OCI-LY1 (cell line): ENCODE measurements at regions not wholly inside any gene's neighbourhood (a gene's known extent, or its start where the extent isn't known, plus 50 kb on each side); places are given as distances from the start of the nearest gene placed in this dataset.
"Not testable (repeated sequence)": the region's sequence is repeated elsewhere in the genome, so short reads cannot be mapped to it uniquely, and the experiment has no call there.

Experiments
- H2AFZ ChIP-seq: fragments of 200-600 bp; sonication (generic), shearing (Covaris generic); 2 replicates; pipeline ENCODE4 v1.6.0; 2014; ENCODE audit warnings: antibody characterized with exemption, mild to moderate bottlenecking, low read length
- H3F3A ChIP-seq: fragments of 200-600 bp; sonication (generic), shearing (Covaris generic); 2 replicates; pipeline ENCODE4 v1.6.0; 2014; ENCODE audit warnings: mild to moderate bottlenecking, antibody characterized with exemption, low read length, moderate library complexity; ENCODE audit not compliant: insufficient read depth
- H3K27ac ChIP-seq: fragments of 200-600 bp; sonication (generic); 2 replicates; pipeline ENCODE4 v1.5.1; 2014; ENCODE audit warnings: low read length, mixed run types, mild to moderate bottlenecking, low read depth; ENCODE audit not compliant: poor library complexity, severe bottlenecking
- H3K27me3 ChIP-seq: fragments of 200-600 bp; sonication (generic); 2 replicates; pipeline ENCODE4 v1.6.0; 2014; ENCODE audit warnings: antibody characterized with exemption, mild to moderate bottlenecking, low read length, moderate library complexity; ENCODE audit not compliant: insufficient read depth
- H3K36me3 ChIP-seq: fragments of 200-600 bp; sonication (generic); 2 replicates; pipeline ENCODE4 v1.6.1; 2014; ENCODE audit warnings: mild to moderate bottlenecking, antibody characterized with exemption, low read length, moderate library complexity, mixed read lengths; ENCODE audit not compliant: insufficient read depth
- H3K4me1 ChIP-seq: fragments of 200-600 bp; sonication (generic); 2 replicates; pipeline ENCODE4 v1.5.1; 2014; ENCODE audit warnings: mild to moderate bottlenecking, low read length, moderate library complexity; ENCODE audit not compliant: insufficient read depth, severe bottlenecking
- H3K4me2 ChIP-seq: fragments of 200-600 bp; sonication (generic), shearing (Covaris generic); 2 replicates; pipeline ENCODE4 v1.6.1; 2014; ENCODE audit warnings: low read length
- H3K4me3 ChIP-seq: fragments of 200-600 bp; sonication (generic); 2 replicates; pipeline ENCODE4 v1.5.1; 2014; ENCODE audit warnings: low read length, low read depth, mild to moderate bottlenecking, mixed read lengths; ENCODE audit not compliant: poor library complexity, severe bottlenecking
- H3K79me2 ChIP-seq: fragments of 200-600 bp; shearing (Covaris generic); 2 replicates; pipeline ENCODE4 v1.6.1; 2016; ENCODE audit warnings: mixed run types, low read length, mixed read lengths; ENCODE audit not compliant: insufficient read depth
- H3K9ac ChIP-seq: fragments of 200-600 bp; sonication (generic), shearing (Covaris generic); 2 replicates; pipeline ENCODE4 v1.6.1; 2014; ENCODE audit warnings: mild to moderate bottlenecking, low read length, mixed read lengths
- H3K9me2 ChIP-seq: fragments of 200-600 bp; sonication (generic), shearing (Covaris generic); 2 replicates; pipeline ENCODE4 v1.6.1; 2014; ENCODE audit warnings: low read depth, mild to moderate bottlenecking, low read length, mixed read lengths
- H3K9me3 ChIP-seq: fragments of 200-600 bp; shearing (Covaris generic); 2 replicates; pipeline ENCODE4 v1.6.1; 2014; ENCODE audit warnings: low read length, mixed read lengths
- H4K20me1 ChIP-seq: fragments of 200-600 bp; sonication (generic), shearing (Covaris generic); 2 replicates; pipeline ENCODE4 v1.6.0; 2016; ENCODE audit warnings: mild to moderate bottlenecking, low read length; ENCODE audit not compliant: insufficient read depth
- EZH2 ChIP-seq: fragments of 200-600 bp; sonication (generic), shearing (Covaris generic); IDR thresholded peaks from 2 replicates; pipeline ENCODE4 v1.8.0; 2017; ENCODE audit warnings: borderline replicate concordance, mixed run types, mild to moderate bottlenecking, antibody characterized with exemption, low read length, moderate library complexity, mixed read lengths
- TF ChIP-seq, protein P1 (sequence below): fragments of 200-600 bp; sonication (generic), shearing (Covaris generic); IDR thresholded peaks from 2 replicates; pipeline ENCODE4 v1.5.1; 2017; ENCODE audit warnings: mild to moderate bottlenecking, antibody characterized with exemption, low read length, moderate library complexity, mixed read lengths

DNA sequence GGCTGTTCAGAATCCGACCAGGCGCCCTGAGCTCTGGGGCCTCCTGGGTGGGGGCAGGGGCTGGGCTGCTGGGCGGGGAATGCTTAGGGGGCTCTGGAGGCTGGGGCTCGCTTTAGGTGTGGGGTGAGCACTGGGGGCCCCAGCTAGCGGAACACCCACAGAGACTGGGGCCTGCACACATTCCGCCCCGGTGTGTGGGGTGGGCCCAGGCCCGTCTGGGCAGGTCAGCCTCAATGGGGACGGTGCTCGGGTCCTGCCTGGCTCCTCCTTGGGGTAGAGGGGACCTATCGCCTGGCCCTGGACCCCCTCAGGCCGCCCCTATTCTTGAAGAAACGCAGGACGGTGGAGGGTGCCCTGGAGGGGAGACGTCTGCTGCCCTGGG, 364.8 kb downstream of the TMEM121 start:
- H3K9me3 ChIP-seq = no peaks in the 10 kb centered on the region
- H3F3A ChIP-seq = no peaks in the 10 kb centered on the region
- H3K4me3 ChIP-seq = no peak overlapping the region
- no peaks in the 10 kb centered on the region for H3K36me3 ChIP-seq
- TF ChIP-seq, protein P1, sequence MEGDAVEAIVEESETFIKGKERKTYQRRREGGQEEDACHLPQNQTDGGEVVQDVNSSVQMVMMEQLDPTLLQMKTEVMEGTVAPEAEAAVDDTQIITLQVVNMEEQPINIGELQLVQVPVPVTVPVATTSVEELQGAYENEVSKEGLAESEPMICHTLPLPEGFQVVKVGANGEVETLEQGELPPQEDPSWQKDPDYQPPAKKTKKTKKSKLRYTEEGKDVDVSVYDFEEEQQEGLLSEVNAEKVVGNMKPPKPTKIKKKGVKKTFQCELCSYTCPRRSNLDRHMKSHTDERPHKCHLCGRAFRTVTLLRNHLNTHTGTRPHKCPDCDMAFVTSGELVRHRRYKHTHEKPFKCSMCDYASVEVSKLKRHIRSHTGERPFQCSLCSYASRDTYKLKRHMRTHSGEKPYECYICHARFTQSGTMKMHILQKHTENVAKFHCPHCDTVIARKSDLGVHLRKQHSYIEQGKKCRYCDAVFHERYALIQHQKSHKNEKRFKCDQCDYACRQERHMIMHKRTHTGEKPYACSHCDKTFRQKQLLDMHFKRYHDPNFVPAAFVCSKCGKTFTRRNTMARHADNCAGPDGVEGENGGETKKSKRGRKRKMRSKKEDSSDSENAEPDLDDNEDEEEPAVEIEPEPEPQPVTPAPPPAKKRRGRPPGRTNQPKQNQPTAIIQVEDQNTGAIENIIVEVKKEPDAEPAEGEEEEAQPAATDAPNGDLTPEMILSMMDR = no peak
- no peak for TF ChIP-seq EZH2
- no peak overlapping the region for H3K27ac ChIP-seq
- no peaks in the 10 kb centered on the region for H3K79me2 ChIP-seq
- no peak overlapping the region for H2AFZ ChIP-seq
- H3K27me3 ChIP-seq = no peaks in the 10 kb centered on the region
- no peaks in the 10 kb centered on the region for H3K9me2 ChIP-seq
- no peak overlapping the region for H3K4me2 ChIP-seq
- H4K20me1 ChIP-seq = no peaks in the 10 kb centered on the region
- H3K9ac ChIP-seq = no peak overlapping the region
- H3K4me1 ChIP-seq = no peaks in the 10 kb centered on the region

DNA sequence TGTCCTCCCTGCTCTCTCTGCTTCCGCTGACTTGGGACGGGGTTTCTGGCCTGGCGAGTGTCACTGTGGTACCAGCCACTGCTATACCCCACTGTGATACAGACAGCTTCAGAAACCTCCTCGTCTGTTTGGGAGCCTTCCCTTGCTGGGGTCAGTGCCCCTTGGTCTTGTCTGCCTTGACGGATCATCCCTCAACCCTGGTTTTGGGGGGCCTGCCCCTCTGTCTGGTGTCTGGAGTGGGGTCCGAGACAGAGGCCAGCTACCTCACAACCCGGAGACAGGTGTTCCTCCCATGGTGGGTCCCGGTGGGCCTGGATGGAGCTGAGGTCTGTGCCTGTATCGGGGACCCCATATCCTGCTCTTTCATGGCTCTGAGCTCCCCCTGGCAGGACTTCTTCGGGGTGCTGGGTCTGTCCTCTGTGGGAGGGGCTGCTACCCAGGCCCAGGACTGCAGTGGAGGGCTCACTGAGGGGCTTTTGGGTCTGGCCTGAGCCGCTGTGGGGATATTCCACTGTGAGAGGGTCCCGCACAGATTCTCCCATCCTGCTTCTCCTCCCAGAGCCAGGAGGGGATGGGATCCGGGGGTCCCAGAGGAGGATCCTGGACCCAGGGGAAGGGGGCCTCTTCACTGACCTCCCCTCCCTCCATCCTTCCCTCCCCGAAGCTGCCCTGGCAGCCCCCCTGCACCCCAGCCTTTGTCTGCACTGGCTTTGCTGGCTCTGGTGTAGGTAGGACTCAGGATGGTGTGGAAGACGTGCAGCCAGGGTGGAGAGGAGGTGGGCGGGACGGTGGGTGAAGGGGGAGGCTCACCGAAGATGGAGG, 365.5 kb downstream of the TMEM121 start:
- TF ChIP-seq, protein P1 = no peak
- TF ChIP-seq EZH2 = no peak
- H3K79me2 ChIP-seq = no peaks in the 10 kb centered on the region
- H2AFZ ChIP-seq = no peak overlapping the region
- H3K4me2 ChIP-seq = no peak overlapping the region
- H3K9me3 ChIP-seq = no peaks in the 10 kb centered on the region
- H3K9ac ChIP-seq = no peak overlapping the region
- no peaks in the 10 kb centered on the region for H3K36me3 ChIP-seq
- H3K27ac ChIP-seq = no peak overlapping the region
- no peak overlapping the region for H3K4me3 ChIP-seq
- no peaks in the 10 kb centered on the region for H4K20me1 ChIP-seq
- no peaks in the 10 kb centered on the region for H3F3A ChIP-seq
- H3K9me2 ChIP-seq = no peaks in the 10 kb centered on the region
- H3K4me1 ChIP-seq = no peaks in the 10 kb centered on the region
- H3K27me3 ChIP-seq = no peaks in the 10 kb centered on the region

DNA sequence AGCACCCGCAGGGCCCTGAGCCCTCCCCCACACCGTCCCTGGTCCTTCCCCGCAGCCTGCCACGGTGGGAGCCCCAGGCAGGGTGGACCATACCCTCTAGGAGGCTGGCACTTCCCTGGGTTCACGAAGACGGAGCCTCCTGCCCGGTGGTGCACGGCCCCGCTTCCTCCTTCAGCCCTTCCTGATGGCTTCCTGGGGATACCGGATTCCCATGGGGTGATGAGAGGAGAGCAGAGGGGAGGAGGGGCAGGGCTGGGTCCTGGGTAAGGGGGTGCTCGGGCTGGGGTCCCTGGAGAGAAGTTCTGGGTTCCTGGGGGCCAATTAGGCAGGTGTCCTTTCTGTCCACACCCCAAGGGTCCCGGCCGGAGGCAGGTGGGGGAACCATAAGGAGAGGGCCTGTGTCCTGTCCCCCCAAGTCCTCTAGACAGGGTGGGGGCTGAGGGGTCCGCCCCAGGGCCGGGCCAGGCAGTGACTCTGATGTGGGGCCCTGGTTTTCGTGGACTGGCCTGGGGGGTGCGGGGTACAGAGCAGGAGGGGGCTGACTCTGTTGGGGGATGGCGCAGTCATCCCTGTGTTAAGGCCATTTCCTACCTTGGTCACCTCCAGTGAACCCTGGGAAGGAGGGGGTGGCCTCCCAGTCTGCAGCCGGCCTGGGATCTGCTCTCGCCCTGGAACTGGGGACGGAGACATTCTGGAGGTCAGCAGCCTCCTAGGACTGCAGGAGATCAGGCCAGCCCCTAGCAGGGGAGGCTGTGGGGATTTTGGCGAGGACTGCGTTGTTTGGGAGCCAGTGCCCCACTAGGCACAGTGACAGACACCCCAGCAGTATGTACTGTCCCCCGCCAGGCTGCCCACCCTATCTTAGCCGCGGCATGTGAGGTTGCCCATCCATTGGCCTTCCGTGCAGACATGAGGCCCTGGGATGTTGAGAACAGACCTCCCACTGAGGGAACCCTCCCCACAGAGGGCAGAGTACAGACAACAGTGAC, 366.4 kb downstream of the TMEM121 start:
- not testable (repeated sequence) for H3K9me3 ChIP-seq, H3F3A ChIP-seq, H3K36me3 ChIP-seq, H4K20me1 ChIP-seq, H3K4me1 ChIP-seq, H3K4me2 ChIP-seq, H3K9ac ChIP-seq, H3K27ac ChIP-seq, H3K4me3 ChIP-seq, H3K27me3 ChIP-seq, H3K79me2 ChIP-seq, H3K9me2 ChIP-seq, H2AFZ ChIP-seq

DNA sequence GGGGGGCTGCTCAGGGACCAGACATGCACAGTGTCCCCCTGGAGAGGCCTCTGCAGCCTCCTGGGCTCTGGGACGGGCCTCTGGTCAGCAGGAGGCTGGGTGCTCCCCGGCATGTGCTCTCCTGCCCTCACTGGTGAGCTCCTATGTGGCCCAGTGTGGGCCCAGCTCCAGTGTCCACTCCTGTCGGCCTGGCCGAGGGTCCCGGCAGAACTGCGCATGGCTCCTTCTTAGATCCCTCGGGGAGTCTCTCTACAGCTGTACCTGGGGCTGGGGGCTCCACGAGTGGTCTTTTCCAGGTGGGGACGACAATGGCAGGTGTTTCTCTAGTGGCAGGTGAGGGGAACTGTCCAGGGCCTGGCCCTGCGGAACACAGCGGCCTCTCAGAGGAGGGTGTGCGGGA, 367.3 kb downstream of the TMEM121 start:
- not testable (repeated sequence) for H3K9me3 ChIP-seq, H3F3A ChIP-seq, H3K79me2 ChIP-seq, H3K4me3 ChIP-seq, H3K27me3 ChIP-seq, H3K9ac ChIP-seq, H4K20me1 ChIP-seq, H3K9me2 ChIP-seq, H3K36me3 ChIP-seq, H2AFZ ChIP-seq, H3K27ac ChIP-seq, H3K4me2 ChIP-seq, H3K4me1 ChIP-seq
